T-helper 2 cell (primary cell): ENCODE measurements at regions not wholly inside any gene's neighbourhood (a gene's known extent, or its start where the extent isn't known, plus 50 kb on each side); places are given as distances from the start of the nearest gene placed in this dataset.

Source experiments
- DNase-seq, 5 experiments: peaks; one replicate each; pipeline versions ENCODE4 v3.0.0 to v3.0.0-alpha.2; 2012 to 2022

DNA sequence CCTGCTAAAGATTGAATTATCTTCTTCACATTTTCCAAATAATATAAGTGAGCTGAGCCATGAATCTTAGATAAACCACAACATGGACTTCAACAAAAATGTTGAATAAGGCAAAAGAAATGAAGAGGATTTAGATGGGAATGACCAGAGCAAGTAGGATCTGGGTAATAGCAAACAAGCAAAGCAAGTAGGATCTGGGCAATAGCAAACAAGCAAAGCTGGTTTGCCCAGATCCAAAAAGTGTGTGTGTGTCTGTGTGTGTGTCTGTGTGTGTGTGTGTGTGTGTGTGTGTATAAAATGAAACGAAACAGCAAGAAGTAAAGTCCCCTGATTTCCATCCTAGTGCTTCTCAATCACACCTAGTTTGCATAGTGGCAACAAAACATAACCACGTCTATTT, 549.1 kb downstream of the RERGL start:
- DNase-seq = no peak

DNA sequence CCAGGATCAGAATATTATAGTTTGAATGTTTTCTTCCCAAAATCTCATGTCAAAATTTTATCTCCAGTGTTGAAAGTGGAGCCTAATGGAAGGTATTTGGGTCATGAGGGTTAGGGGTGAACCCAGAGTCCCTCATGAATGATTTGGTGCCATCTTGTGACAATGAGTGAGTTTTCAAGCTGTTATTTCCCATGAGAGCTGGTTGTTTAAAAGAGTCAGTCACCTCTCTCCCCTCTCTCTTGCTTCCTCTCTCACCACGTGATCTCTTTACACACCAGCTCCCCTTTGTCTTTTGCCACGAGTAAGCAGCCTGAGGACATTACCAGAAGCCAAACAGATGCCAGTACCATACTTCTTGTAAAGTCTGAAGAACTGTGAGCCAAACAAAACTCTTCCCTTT, 561.6 kb downstream of the RERGL start:
- no peak for DNase-seq

DNA sequence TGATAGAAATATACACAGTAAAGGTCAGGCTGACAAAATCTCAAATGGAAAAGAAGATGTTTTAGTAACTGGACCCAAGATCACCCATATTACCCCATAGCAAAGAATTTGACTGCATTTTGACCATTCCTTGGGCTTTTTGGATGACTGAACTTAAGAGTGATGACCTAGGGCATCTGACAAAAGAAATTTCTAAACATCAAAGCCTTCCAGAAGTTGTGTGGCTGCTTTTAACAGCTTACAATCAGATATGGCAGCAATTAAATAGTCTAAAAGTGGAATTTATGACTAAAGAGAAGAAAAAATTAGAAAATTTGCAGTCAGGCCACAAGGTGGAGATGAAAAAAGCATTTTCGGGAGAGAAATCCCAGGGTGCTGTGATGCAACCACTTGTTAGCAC, 563.0 kb downstream of the RERGL start:
- no peak for DNase-seq

DNA sequence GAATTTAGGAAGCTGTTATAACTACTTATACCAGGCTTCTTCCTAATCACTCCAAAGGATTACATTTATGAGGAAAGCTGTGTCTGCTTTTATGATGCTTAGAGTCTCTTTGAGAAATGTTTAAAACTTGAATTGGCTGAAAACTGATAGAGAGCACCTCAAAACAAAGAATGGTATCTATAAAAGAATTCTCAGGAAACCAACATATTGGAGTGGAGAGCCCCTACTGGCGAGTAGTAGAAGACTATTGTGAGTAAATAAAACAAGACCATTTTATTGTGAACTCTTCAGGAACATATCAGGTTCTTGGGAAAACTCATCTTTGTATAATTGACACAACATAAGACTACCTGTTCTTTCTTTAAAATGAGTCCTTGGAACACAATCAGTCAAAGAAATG, 578.6 kb downstream of the RERGL start:
- DNase-seq = no peak

DNA sequence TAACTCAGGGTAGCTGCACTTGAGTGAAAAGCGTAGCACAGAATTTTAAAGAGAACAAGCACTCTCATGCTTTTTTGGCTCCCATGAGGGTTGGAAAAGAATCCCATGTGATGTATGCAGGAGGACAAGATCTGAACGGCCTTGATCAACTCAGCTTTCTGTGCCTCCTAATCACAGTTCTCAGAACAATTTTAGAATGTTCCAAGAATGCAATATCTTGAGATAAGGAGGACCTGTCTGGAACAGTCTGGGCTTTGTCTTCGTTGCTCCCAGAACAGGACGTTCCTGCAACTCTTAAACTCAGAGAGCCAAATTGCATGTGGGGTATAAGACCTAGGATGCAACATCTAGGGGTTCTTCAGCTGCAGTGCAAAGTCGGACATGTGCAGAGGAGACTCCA, 582.7 kb downstream of the RERGL start:
- DNase-seq = no peak

DNA sequence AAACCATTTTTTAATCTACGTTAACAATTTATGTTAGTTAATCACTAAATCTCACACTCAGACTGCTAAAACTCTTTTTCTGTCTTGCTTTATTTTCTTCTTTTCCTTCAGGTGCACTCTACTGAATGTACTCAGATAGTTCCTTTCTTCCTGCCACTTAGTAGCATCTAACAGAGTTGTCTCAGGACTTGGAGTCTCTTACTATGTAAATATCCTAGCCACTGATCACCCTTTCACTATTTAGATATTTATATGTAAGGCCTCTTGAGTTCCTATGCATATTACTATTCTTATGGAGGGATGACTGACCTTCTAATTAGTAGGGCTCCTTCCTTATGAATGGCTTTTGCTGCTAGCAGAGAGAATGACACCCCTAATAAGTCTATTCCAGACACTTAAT, 586.3 kb downstream of the RERGL start:
- no peak for DNase-seq

DNA sequence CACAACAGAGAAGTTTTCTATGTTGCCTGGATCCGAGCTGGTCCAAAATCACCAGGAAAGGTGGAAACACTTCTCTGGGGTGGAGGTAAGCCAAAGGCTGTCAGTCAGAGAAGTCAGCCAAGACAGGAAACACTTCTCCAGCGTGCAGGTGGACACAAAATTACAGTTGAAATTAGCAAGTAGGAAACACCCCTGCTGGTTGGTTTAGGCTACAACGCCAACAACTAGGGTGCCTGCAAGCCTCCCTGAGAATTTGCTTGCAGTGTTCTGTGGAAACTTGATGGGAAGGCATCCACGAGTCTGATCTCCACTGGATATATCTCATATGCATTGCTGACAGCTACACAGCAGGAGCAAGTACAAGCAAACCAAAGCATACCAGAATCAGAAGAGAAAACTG, 600.5 kb downstream of the RERGL start:
- no peak for DNase-seq

DNA sequence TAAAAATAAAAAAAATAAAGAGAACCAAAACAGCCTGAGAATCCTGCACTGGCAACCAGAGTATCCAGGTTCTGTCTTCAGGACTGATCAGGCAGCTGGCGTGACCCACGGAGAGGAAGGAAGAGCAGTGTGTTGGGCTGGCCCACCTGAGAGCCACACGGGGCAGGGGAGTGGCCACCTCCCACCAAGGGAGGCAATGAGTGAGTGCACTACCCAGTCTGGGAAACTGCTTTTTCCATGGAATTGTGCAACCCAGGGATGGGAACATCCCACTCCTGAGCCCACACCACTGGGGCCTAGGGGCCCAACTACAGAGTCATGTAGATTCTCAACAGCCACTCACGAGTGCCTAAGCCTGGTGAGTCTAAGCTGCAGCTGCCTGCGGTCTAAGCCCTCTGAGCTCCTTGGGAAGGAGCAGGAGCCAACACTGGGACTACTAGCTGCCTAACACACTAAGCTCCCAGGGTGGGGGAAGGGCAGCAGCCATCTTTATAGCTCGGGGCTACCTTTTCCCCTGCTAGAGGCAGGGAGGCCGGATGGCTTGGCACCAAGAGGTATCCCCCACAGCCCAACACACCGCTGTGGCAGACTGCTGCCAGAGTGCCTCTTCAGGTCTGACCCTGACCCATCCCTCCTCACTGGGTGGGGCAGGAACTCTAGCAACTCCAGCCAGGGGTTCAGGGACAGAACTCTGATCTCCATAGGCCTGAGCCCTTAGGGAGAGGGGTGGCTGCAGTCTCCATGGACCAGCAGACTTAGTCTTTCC, 610.9 kb downstream of the RERGL start:
- DNase-seq = no peak

DNA sequence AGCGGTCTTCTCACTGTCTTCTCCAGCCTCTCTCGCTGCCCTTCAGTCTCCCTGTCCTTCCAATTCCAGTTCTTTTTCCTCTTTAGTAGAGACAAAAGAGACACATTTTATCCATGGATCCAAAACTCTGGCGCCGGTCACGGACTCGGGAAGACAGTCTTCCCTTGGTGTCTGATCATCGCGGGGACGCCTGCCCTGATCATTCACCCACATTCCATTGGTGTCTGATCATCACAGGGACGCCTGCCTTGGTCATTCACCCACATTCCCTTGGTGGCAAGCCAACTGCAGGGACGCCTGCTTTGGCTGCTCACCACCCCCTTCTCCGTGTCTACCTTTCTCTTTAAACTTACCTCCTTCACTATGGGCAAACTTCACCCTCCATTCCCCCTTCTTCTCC, 619.5 kb downstream of the RERGL start:
- DNase-seq = no peak

DNA sequence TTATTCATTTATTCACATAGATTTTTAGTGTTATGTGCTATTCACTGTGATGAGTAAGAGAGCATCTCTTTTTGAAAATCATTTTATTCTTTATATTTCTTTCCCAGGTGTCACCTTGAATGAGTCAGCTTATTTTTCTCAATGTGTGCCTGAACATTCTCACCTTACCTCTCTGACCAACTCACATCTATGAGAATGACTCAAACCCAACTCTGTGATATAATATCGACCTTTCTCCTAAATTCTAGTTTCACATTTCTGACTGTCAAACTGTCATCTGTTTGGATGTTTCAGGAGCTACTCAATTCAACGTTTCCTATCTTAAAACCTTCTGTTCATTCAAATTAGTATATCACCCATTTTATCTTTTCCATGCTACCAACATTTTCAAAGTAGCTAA, 630.8 kb downstream of the RERGL start:
- DNase-seq = no peak

DNA sequence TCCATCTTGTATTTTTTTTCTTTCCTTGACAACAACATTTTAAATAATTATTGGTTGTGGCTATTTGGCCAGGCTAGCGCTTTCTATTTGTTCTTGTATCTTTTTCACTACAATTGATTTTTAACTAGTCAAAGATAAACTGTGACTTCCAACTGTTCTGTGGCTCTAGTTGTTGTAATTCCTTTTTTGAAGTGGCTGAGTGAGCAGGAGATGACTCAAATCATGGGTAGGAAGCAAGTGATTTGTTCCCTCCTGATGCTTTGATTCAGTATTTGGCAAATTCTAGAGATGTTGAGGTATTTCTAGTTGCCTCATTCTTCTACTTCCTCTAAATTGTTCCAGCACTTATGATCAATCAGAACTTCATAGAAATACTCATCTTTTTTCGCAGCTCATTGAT, 633.5 kb downstream of the RERGL start:
- DNase-seq = no peak

DNA sequence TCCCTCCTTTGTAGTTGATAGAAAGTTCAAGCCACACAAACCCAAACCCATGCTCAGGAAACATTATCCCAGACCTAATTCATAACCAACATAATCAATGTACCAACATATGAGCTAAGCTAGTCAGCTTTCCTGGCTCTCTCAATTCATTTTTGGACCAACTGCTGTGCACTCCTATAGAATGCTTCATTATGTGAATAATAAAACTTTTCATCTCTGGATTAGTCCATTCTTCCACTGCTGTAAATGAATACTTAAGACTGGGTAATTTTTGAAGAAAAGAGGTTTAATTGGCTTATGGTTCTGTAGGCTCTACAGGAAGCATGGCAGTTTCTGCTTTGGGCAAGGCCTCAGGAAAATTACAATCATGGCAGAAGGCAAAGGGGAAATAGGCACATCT, 651.9 kb downstream of the RERGL start:
- DNase-seq = no peak

DNA sequence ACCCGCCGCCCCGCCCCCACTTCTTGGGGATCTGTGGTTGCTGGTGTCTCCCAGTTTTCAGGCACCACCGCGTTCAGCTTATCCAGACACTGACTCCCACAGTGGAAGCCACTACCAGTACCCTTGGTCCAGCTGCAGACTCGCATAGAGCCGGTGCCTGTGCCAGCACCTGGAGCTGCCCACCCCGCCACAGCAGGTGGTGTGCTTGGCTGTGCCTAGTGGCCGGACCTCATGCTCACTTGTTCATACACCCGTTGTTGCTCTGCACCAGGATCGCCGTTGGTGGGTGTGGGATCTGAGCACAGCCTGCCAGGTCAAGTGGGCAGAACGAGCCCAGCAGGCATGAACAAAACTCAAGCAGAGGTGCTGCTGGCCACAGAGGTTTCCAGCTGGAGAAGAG, 673.2 kb downstream of the RERGL start:
- no peak for DNase-seq

DNA sequence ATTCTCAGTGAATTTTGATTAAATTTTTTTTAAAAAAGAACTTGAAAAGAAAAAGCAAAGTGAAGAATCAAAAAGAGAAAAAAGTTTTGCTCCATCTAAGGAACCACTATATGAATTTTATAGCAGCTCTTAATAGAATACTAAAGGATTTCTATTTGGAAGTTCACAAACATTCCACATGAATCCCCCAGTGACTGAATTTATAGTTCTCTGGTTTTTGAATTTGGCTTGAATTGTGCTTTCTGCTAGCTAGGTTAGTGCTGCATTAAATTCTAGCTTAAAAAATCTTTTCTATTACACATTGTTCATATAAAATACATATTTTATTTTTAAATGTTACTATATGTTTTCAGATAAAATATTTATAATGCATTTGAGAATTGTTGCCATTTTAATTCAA, 675.4 kb downstream of the RERGL start:
- DNase-seq = no peak

DNA sequence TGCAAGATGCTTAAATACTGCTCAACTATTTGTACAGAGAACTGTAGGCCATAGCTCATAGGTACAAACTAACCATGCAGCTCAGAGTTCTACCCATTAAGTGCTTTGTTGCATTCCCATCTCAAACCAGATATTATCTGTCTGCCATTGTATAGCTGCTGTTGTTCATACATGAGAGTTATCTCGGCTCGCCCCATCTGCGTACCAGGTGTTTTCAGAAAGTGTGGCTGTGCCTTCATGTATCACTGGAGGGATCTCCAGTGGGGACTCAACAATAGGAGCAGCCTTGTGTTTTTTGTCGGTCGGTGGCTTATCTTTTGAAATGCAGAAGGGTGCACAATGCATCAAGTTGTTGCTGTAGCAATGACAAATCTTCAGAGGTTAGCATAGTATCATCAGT, 678.3 kb downstream of the RERGL start:
- no peak for DNase-seq

DNA sequence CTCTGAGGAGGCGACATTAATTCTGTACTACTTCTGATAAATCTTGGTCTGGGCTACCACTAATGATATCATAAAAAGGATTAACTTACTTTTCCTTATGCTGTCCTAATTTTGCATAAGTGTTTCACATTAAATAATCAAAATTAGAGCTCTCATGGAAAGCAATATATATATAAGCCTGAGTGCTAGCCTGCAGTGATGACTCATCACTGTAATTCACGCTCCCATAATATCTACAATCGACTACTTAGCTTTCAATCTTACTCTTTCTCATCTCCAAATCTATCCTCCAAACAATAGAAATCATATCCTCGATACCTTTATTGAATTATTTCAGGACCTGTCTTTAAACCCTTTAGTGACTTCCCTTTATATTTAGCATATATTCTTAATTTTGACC, 701.3 kb downstream of the RERGL start:
- DNase-seq = no peak

DNA sequence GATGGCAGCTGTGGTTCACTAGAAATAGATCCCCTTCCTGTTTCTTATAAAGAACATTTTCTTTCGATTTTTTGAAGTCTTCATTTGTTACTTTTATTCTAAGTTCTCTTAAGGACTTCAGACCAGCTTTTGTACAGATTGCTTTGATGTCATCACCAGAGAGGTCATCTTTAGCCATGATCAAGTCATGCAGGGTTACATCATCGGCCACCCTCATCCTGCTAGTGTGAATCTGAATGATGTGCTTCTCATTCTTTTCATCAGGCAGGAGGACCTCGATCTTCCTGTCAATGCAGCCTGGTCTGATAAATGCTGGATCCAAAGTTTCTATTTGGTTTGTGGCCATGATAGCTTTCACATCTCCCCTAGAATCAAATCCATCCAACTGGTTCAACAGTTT, 706.7 kb downstream of the RERGL start:
- DNase-seq = no peak

DNA sequence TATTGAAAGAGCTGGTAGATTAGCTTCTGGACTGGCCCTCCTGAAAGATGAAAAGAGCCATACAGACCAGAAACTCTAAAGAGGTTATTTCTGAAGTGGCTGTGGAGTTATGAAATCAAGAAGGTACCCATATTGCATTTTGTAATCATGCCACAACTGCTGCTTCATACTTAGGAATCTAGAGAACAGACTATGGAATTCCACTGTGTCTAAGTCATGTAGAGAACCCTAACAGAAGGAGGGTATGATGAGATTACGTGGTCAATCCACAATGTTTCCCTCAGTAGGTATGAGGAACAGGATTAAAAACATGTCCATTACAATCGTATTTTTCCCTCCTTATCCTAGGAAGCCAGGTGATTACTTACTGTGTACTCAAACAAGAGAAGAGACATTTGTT, 708.8 kb downstream of the RERGL start:
- no peak for DNase-seq

DNA sequence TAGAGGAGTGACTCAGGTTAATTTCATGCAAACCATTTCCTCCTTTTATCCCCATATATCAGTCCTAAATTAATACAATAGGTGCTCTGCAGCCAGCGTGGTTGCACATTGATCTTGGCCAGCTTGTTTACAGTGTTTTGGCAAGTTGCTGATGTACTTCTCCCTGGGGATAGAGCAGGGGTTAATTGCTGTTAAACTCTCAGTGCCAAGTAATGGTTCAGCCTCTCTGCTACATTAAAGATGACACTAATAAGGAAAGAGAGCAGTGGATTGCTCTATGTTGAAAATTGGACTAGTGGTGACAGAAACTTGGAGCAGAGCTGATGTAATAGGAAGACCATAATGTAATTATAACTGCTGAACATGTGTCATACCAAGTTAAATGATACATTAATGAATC, 717.5 kb downstream of the RERGL start:
- DNase-seq = no peak

DNA sequence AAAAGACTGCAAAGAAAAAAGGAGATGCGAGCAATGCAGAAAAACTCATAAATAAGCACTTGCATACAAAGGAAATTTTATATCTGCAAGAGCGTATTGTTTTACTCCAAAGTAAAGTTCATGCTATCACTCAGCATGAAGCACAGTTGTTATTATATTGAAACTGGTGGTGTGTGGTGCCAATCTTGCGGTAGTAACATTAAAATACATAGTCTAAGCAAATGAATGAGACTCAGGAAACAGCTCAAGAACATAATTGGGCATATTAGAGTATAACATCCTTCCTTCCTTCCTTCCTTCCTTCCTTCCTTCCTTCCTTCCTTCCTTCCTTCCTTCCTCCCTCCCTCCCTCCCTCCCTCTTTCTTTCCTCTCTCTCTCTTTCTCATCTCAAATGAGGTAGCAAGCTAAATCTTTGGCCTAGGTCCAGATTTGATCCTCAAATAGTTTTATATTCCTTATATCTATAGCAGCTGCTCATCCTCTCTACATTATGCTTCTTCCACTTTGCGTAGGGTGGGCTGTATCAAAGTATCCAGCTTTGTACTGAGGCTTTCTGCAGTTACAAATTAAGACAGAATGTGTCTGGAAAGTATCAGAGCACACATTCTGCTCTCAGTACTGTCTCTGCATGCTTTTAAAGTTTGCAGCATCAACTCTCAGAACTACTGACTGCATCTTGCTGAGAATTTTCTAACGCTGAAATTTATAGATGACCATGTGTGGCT, 718.3 kb downstream of the RERGL start:
- no peak for DNase-seq

DNA sequence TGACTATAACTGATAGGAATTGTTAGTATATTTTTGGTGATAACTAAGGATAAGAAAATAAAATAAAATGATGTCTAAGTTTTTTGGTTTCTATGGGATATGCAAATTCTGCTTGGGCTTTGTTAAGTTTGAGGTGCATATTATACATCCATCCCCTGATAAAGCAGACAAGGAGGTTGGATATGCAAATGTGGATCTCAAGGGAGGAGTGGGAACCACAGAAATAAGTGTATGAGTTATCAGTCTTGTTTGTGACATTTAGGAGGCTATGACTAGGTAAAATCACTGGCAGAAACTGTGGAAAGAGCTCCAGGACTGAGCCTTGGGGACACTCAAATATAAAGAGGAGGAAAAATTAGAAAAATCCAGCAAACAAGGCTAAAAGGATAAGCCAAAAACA, 719.4 kb downstream of the RERGL start:
- DNase-seq = no peak

DNA sequence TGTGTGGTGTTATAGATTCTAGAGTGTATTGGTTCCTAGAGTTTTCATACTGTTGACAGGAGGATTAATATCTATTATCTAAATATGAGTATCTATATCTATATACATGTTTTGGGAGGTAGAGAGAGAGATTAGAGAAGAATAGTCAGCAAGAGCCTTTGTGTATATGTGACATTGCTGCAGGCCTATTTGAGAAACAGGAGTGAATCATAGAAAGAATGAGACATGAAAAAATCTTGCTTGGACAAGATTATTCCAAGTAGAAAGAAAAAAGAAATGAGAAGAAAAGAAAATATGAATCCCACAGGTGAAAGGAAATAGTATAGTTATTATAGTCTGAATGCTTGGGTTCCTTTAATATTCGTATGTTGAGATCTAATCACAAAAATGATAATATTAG, 720.4 kb downstream of the RERGL start:
- DNase-seq = no peak

DNA sequence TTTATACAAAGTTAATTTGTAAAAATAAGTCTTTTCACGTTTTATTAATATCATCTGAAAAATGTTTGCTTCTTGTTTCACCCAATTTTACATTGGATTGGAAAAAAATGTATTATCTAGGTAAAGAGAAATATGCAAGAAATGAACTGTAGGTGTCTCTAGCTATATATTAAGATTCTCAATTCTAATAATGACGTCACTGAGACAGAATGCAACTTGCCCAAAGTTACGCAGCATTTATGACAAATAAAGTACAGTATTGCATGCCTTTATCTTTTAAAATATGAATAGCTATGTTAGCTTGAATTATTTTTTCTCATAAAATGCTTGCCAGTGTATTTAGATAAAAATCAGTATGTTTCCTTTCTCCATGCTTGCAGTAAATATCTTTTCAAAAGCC, 728.8 kb downstream of the RERGL start:
- no peak for DNase-seq

DNA sequence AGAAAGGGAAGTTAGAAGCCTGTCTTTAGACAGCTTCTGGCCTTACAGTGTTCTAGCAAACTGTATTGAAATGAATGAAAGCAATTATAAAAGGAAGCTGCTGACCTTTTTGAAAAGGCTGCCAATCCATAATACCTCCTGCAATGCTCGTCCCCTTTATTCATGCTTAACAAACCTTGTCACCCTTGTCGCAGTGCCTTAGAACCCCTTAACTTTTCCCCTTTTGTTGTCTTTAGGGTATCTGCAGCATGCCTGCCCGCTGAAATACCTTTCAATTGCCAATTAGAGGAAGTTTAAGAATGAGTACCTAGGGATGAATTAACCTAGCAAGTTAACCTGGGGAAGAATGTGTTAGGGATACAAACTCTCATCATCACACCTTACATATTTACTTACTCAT, 731.2 kb downstream of the RERGL start:
- no peak for DNase-seq

DNA sequence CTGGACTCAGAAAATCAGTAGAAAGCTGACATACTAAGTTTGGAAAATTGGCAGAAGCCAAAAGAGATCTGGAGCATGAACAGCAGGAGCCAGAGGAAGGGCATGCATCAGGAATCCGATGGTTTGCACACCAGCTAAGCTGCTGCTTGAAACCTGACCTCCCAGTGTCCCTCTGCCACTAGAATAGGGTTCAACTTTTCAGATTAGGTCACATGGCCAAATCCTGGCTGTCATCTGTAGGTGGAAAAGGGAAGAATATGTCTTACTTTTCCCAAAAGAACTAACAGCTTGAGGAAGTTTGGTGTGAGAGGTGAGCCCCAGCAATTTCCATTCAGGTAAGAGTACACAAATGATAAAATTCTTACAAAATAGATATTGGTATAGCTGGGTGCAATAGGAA, 732.6 kb downstream of the RERGL start:
- no peak for DNase-seq
